ENCODE measurements at regions not wholly inside any gene's neighbourhood (a gene's known extent, or its start where the extent isn't known, plus 50 kb on each side); places are given as distances from the start of the nearest gene placed in this dataset.

DNA sequence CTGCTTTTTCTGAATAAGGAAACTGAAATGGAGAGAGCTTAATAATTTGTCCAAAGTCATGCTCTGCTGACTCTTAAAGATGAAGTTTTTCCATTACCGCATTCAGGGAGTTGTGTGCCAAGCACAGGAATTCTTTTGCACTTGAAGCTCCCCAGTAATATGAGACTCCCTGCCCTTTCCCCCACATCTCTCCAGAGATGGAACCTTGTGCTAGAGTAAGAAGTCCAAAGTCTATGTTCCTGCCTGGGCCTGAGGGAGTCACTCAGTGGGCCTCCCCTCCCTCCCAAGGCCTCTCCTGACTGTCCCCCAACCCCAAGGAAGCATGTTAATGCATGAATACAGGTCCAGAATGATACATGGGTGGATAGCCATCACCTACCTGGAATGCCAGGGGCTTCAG lies 173.3 kb upstream of the SEMA6A start:
- TF ChIP-seq, protein P1, sequence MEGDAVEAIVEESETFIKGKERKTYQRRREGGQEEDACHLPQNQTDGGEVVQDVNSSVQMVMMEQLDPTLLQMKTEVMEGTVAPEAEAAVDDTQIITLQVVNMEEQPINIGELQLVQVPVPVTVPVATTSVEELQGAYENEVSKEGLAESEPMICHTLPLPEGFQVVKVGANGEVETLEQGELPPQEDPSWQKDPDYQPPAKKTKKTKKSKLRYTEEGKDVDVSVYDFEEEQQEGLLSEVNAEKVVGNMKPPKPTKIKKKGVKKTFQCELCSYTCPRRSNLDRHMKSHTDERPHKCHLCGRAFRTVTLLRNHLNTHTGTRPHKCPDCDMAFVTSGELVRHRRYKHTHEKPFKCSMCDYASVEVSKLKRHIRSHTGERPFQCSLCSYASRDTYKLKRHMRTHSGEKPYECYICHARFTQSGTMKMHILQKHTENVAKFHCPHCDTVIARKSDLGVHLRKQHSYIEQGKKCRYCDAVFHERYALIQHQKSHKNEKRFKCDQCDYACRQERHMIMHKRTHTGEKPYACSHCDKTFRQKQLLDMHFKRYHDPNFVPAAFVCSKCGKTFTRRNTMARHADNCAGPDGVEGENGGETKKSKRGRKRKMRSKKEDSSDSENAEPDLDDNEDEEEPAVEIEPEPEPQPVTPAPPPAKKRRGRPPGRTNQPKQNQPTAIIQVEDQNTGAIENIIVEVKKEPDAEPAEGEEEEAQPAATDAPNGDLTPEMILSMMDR (optimal IDR thresholded peaks at IDR 0.05 in 1 of 3, IDR thresholded peaks at IDR 0.05 in 1 of 3, conservative IDR thresholded peaks at IDR 0.05 in 1 of 3; ENCODE audit: extremely low read depth in 1 of 3, insufficient read depth in 2 of 3, low read length in 3 of 3) = no peak
- no peak for TF ChIP-seq EZH2 (IDR thresholded peaks at IDR 0.05; ENCODE audit: low read length)

Data from keratinocyte (primary cell).